Uterus (tissue), 2 donors: ENCODE measurements at regions not wholly inside any gene's neighbourhood (a gene's known extent, or its start where the extent isn't known, plus 50 kb on each side); places are given as distances from the start of the nearest gene placed in this dataset.

Experiments
- POLR2A ChIP-seq, 2 donors: fragments of 450-650 bp; IDR thresholded peaks; one replicate each; pipeline ENCODE4 v1.6.1; 2016; ENCODE audit warnings: antibody characterized with exemption in 2 of 2, mild to moderate bottlenecking in 1 of 2, moderate library complexity in 1 of 2
- TF ChIP-seq, protein P1 (sequence below), 4 experiments: fragments of 200-600 bp in 2 of 4; fragments of 450-650 bp in 2 of 4; sonication (generic) in 2 of 4; IDR thresholded peaks; one replicate each; pipeline ENCODE4 v1.5.1; 2016 to 2019; ENCODE audit warnings: antibody characterized with exemption in 4 of 4, mild to moderate bottlenecking in 2 of 4, moderate library complexity in 1 of 4

DNA sequence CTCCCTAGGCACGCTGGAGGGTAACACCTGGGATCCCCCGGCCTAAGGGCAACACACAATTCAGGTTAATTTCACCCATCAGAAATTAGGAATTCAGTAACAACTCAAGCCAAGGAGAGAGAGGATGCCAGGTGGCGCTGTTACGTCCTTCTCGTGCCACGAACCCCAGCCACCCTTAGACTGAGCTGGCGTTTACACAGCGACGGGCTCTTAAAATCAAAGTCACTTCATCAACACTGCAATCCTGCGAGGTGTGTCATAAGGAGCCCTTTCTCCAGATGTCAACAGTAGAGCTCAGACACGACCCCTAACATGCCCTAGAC, 110.6 kb upstream of the TMEM132D start:
- TF ChIP-seq, protein P1, sequence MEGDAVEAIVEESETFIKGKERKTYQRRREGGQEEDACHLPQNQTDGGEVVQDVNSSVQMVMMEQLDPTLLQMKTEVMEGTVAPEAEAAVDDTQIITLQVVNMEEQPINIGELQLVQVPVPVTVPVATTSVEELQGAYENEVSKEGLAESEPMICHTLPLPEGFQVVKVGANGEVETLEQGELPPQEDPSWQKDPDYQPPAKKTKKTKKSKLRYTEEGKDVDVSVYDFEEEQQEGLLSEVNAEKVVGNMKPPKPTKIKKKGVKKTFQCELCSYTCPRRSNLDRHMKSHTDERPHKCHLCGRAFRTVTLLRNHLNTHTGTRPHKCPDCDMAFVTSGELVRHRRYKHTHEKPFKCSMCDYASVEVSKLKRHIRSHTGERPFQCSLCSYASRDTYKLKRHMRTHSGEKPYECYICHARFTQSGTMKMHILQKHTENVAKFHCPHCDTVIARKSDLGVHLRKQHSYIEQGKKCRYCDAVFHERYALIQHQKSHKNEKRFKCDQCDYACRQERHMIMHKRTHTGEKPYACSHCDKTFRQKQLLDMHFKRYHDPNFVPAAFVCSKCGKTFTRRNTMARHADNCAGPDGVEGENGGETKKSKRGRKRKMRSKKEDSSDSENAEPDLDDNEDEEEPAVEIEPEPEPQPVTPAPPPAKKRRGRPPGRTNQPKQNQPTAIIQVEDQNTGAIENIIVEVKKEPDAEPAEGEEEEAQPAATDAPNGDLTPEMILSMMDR (IDR thresholded peaks at IDR 0.05) = no peak
- TF ChIP-seq POLR2A (IDR thresholded peaks at IDR 0.05) = no peak
